Breast epithelium (tissue), 4 donors: ENCODE measurements at regions not wholly inside any gene's neighbourhood (a gene's known extent, or its start where the extent isn't known, plus 50 kb on each side); places are given as distances from the start of the nearest gene placed in this dataset.

ENCODE experiments used
- DNase-seq, 2 donors: peaks; one replicate each; pipeline ENCODE4 v3.0.0-alpha.2; 2019; ENCODE audit warnings: low spot score in 2 of 2
- H3K27ac ChIP-seq, 2 donors: fragments of 200-600 bp; sonication (generic) in 1 of 2; one replicate each; pipeline ENCODE4 v1.5.1; 2016 to 2019; ENCODE audit warnings: mild to moderate bottlenecking in 1 of 2
- H3K27me3 ChIP-seq, 2 donors: fragments of 200-600 bp; sonication (generic) in 1 of 2; one replicate each; pipeline versions ENCODE4 v1.5.1 to v1.6.0; 2017 to 2019; ENCODE audit warnings: control low read depth in 1 of 2, mild to moderate bottlenecking in 1 of 2
- H3K36me3 ChIP-seq: fragments of 200-600 bp; one replicate; pipeline ENCODE4 v1.5.1; 2019
- H3K4me1 ChIP-seq, 2 donors: fragments of 200-600 bp; sonication (generic); one replicate each; pipeline ENCODE4 v1.5.1; 2016 to 2019; ENCODE audit warnings: control low read depth in 1 of 2
- H3K4me3 ChIP-seq, 3 donors: fragments of 200-600 bp; sonication (generic); 1 replicate in 2 of 3; 2 replicates in 1 of 3; pipeline ENCODE4 v1.5.1; 2016 to 2019; ENCODE audit warnings: mild to moderate bottlenecking in 3 of 3, moderate library complexity in 2 of 3
- H3K9me3 ChIP-seq, 2 donors: fragments of 200-600 bp; sonication (generic) in 1 of 2; one replicate each; pipeline ENCODE4 v1.5.1; 2016 to 2019; ENCODE audit warnings: control low read depth in 1 of 2
- POLR2A ChIP-seq: fragments of 450-650 bp; IDR thresholded peaks from one replicate; pipeline ENCODE4 v1.6.1; 2016; ENCODE audit warnings: antibody characterized with exemption, mild to moderate bottlenecking, moderate library complexity
- POLR2AphosphoS5 ChIP-seq, 3 donors: sonication (generic); formaldehyde crosslinking; IDR thresholded peaks; one replicate each; pipeline ENCODE4 v1.6.1; 2017; ENCODE audit warnings: antibody characterized with exemption in 3 of 3
- intact Hi-C: fragments of 100-400 bp; cut with DNase I; formaldehyde crosslinking; loops from one replicate; pipeline ENCODE4 v1.15.1; 2023; ENCODE audit warnings: low total_unique reads
- TF ChIP-seq, protein P1 (sequence below), 3 donors: fragments of 450-650 bp; IDR thresholded peaks; one replicate each; pipeline ENCODE4 v1.5.1; 2016 to 2017; ENCODE audit warnings: antibody characterized with exemption in 3 of 3, mild to moderate bottlenecking in 3 of 3, moderate library complexity in 3 of 3

DNA sequence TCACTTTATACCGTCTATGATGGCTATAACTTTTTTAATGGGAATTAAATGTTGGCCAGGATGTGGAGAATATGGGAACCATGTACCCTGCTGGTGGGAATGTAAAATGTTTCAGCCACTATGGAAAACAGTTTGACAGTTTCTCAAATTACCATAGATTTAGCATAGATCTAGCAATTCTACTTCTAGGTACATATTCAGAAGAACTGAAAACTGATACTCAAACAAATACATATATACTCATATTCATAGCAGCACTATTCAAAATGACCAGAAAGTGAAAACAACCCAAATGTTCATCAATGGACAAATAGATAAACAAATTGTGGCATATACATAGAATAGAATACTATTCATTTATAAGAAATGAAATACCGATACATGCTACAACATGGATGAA lies 539.4 kb downstream of the IGSF11 start:
- Histone ChIP-seq H3K4me3 (no peak overlapping the region), H3K36me3 (no peaks in the 10 kb centered on the region), H3K27ac (no peak overlapping the region), H3K4me1 (no peaks in the 10 kb centered on the region), H3K27me3 (no peaks in the 10 kb centered on the region), H3K9me3 (no peaks in the 10 kb centered on the region)
- TF ChIP-seq, protein P1, sequence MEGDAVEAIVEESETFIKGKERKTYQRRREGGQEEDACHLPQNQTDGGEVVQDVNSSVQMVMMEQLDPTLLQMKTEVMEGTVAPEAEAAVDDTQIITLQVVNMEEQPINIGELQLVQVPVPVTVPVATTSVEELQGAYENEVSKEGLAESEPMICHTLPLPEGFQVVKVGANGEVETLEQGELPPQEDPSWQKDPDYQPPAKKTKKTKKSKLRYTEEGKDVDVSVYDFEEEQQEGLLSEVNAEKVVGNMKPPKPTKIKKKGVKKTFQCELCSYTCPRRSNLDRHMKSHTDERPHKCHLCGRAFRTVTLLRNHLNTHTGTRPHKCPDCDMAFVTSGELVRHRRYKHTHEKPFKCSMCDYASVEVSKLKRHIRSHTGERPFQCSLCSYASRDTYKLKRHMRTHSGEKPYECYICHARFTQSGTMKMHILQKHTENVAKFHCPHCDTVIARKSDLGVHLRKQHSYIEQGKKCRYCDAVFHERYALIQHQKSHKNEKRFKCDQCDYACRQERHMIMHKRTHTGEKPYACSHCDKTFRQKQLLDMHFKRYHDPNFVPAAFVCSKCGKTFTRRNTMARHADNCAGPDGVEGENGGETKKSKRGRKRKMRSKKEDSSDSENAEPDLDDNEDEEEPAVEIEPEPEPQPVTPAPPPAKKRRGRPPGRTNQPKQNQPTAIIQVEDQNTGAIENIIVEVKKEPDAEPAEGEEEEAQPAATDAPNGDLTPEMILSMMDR (IDR thresholded peaks at IDR 0.05) = no peak
- TF ChIP-seq POLR2A (no peak), POLR2AphosphoS5 (IDR thresholded peaks at IDR 0.05) (no peak)
- no peak for DNase-seq
- intact Hi-C loops = no loop called here

DNA sequence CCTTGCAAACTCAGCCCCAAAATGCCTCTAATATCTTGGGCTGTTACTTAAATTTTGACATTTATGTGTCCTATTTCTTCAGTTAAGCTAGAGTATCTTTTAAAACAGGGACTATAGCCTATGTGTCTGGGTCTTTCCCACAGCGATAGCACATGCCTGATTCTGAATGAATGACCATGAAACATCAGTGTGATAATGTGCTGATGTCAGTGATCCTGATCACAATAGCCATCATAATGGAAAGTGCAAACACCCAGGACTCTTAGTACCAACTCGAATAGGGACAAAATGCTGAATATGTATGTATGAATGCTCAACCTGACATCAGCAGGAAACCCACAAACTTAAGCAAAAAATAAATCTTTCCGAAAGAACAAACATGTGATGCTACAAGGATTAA lies 537.4 kb downstream of the IGSF11 start:
- Histone ChIP-seq H3K27me3 (no peaks in the 10 kb centered on the region), H3K4me3 (no peak overlapping the region), H3K27ac (no peak overlapping the region)

DNA sequence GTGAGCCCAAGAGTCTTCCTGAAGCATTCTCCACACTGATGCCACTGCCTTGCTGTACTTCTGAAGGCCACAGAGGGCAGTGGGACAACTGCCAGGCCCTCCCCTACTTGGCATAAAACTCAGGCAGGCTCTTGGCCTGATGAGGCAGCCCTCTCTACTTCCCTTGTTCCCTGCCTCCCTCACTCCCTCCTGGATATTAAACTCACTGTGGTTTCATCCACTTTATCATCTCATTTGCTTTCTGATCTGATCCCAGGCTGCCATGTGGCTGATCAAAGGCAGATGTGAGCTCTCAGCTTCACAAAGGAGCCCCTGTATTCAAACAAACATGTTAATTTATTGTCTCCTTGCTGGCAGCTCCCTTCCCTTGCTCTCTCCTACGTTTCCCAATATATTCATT lies 533.5 kb downstream of the IGSF11 start:
- no peaks in the 10 kb centered on the region for H3K9me3 ChIP-seq
- no peak overlapping the region for H3K4me3 ChIP-seq
- H3K4me1 ChIP-seq = no peaks in the 10 kb centered on the region
- intact Hi-C loops = no loop called here
- TF ChIP-seq POLR2AphosphoS5 (IDR thresholded peaks at IDR 0.05) (no peak), POLR2A (no peak)
- TF ChIP-seq, protein P1 (IDR thresholded peaks at IDR 0.05) = no peak
- no peaks in the 10 kb centered on the region for H3K27me3 ChIP-seq
- peak in 1 of 2 donors; percentile 17 for DNase-seq
- H3K36me3 ChIP-seq = no peaks in the 10 kb centered on the region
- H3K27ac ChIP-seq = no peak overlapping the region

More for the DNA sequence above, 537.4 kb downstream of the IGSF11 start:
- no peaks in the 10 kb centered on the region for H3K4me1 ChIP-seq
- TF ChIP-seq, protein P1 (IDR thresholded peaks at IDR 0.05) = no peak
- no peak for TF ChIP-seq POLR2A
- no peak for TF ChIP-seq POLR2AphosphoS5 (IDR thresholded peaks at IDR 0.05)
- no peaks in the 10 kb centered on the region for H3K36me3 ChIP-seq
- DNase-seq = no peak
- intact Hi-C loops = no loop called here
- H3K9me3 ChIP-seq = no peaks in the 10 kb centered on the region

DNA sequence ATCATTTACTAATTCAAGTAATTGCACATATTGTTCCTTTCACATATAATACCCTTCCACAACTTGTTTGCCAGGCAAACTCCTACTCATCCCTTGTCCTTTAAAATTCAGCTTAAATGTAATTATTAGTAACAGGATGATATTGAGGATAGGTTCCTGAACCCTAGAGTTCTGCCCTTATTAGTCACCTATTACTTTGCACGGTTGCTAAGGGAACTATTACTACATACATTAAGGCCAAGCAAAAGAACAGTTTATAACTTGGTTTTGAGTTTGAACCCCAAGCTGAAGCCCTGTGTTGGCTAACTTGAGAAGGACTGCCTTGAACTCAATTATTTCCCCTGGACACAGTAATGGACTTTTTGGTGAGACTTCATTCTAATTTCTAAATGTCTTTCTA lies 529.7 kb downstream of the IGSF11 start:
- TF ChIP-seq, protein P1 (IDR thresholded peaks at IDR 0.05) = no peak
- TF ChIP-seq POLR2A (no peak), POLR2AphosphoS5 (IDR thresholded peaks at IDR 0.05) (no peak)
- no peak for DNase-seq
- no peak overlapping the region for H3K4me3 ChIP-seq
- intact Hi-C loops = no loop called here
- H3K9me3 ChIP-seq = no peaks in the 10 kb centered on the region
- H3K27me3 ChIP-seq = no peaks in the 10 kb centered on the region
- H3K36me3 ChIP-seq = no peaks in the 10 kb centered on the region
- no peak overlapping the region for H3K27ac ChIP-seq
- no peaks in the 10 kb centered on the region for H3K4me1 ChIP-seq

DNA sequence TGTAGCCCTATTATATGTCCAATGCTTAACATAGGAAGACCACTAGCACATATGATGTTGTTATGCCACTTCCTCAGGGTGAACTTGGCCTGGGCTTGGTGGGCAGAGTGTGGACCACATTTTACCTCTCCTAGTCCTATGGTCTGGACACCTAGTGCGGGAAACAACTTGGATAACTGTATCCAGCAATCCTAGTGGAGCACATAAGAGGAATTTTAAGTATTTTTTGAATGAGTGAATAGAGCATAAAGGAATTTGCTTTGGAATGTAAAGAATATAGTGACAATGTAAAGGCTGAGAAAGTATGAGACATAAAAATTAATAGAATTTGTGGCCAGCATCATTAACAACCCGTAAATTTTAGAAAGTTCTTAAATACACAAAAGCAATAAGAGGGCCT lies 528.9 kb downstream of the IGSF11 start:
- Histone ChIP-seq H3K4me3 (no peak overlapping the region), H3K4me1 (no peaks in the 10 kb centered on the region), H3K9me3 (no peaks in the 10 kb centered on the region), H3K36me3 (no peaks in the 10 kb centered on the region), H3K27me3 (no peaks in the 10 kb centered on the region), H3K27ac (no peak overlapping the region)
- DNase-seq = no peak
- intact Hi-C loops = no loop called here
- TF ChIP-seq POLR2AphosphoS5 (IDR thresholded peaks at IDR 0.05) (no peak), POLR2A (no peak)
- TF ChIP-seq, protein P1 (IDR thresholded peaks at IDR 0.05) = no peak
